ENCODE measurements at regions not wholly inside any gene's neighbourhood (a gene's known extent, or its start where the extent isn't known, plus 50 kb on each side); places are given as distances from the start of the nearest gene placed in this dataset.

- DNase-seq (ENCODE audit: low spot score in 2 of 2) = peak in 1 of 2 experiments; percentile 65
- Histone ChIP-seq H3K27me3 (ENCODE audit: low read depth) (peaks cover 9% of the 10 kb centered on the region; the same call in 1 of the 2 replicates), H3K9me3 (0 out of 2 replicates have a peak, but pooled peaks cover 2% of the 10 kb centered on the region), H3K4me1 (0 out of 2 replicates have a peak, but pooled peaks cover 3% of the 10 kb centered on the region), H3K4me3 (no peak overlapping the region), H3K36me3 (replicated peaks) (no peaks in the 10 kb centered on the region)
- in situ Hi-C loops (cut with MboI; ENCODE audit: low sequenced_read_pairs) = no loop called here
Observed at GRCh38 chr4:186946682-186947294, 223.1 kb upstream of the FAT1 start.

GRCh38 chr4:186948361-186949242 lies 224.9 kb upstream of the FAT1 start:
- in situ Hi-C loops (cut with MboI; ENCODE audit: low sequenced_read_pairs) = no loop called here
- peak in 1 of 2 experiments; percentile 64 for DNase-seq (ENCODE audit: low spot score in 2 of 2)

GRCh38 chr4:186949847-186950246 lies 226.2 kb upstream of the FAT1 start:
- Histone ChIP-seq H3K9me3 (0 out of 2 replicates have a peak, but pooled peaks cover 2% of the 10 kb centered on the region), H3K4me3 (no peak overlapping the region), H3K36me3 (replicated peaks) (no peaks in the 10 kb centered on the region), H3K4me1 (0 out of 2 replicates have a peak, but pooled peaks cover 3% of the 10 kb centered on the region), H3K27me3 (ENCODE audit: low read depth) (peaks cover 4% of the 10 kb centered on the region)
- DNase-seq (ENCODE audit: low spot score in 2 of 2) = no peak
- in situ Hi-C loops (cut with MboI; ENCODE audit: low sequenced_read_pairs) = no loop called here

More at GRCh38 chr4:186948361-186949242, 224.9 kb upstream of the FAT1 start:
- Histone ChIP-seq H3K36me3 (replicated peaks) (no peaks in the 10 kb centered on the region), H3K9me3 (0 out of 2 replicates have a peak, but pooled peaks cover 2% of the 10 kb centered on the region), H3K27me3 (ENCODE audit: low read depth) (peaks cover 4% of the 10 kb centered on the region; the same call in 1 of the 2 replicates), H3K4me1 (0 out of 2 replicates have a peak, but pooled peaks cover 3% of the 10 kb centered on the region), H3K4me3 (no peak overlapping the region)

GRCh38 chr4:186952709-186953108 lies 229.1 kb upstream of the FAT1 start:
- Histone ChIP-seq H3K4me3 (no peak overlapping the region), H3K27me3 (ENCODE audit: low read depth) (peaks cover 4% of the 10 kb centered on the region), H3K9me3 (0 out of 2 replicates have a peak, but pooled peaks cover 2% of the 10 kb centered on the region), H3K4me1 (0 out of 2 replicates have a peak, but pooled peaks cover 3% of the 10 kb centered on the region), H3K36me3 (replicated peaks) (no peaks in the 10 kb centered on the region)
- no peak for DNase-seq (ENCODE audit: low spot score in 2 of 2)
- in situ Hi-C loops (cut with MboI; ENCODE audit: low sequenced_read_pairs) = no loop called here

GRCh38 chr4:186953599-186954260 lies 230.1 kb upstream of the FAT1 start:
- in situ Hi-C loops (cut with MboI; ENCODE audit: low sequenced_read_pairs) = no loop called here
- Histone ChIP-seq H3K4me1 (no peaks in the 10 kb centered on the region), H3K27me3 (ENCODE audit: low read depth) (peaks cover 4% of the 10 kb centered on the region), H3K36me3 (replicated peaks) (no peaks in the 10 kb centered on the region), H3K4me3 (no peak overlapping the region), H3K9me3 (0 out of 2 replicates have a peak, but pooled peaks cover 2% of the 10 kb centered on the region)
- no peak for DNase-seq (ENCODE audit: low spot score in 2 of 2)

- in situ Hi-C loops (cut with MboI; ENCODE audit: low sequenced_read_pairs) = no loop called here
- H3K4me1 ChIP-seq = no peaks in the 10 kb centered on the region
- peaks cover 4% of the 10 kb centered on the region for H3K27me3 ChIP-seq (ENCODE audit: low read depth)
- no peak overlapping the region for H3K4me3 ChIP-seq
- H3K36me3 ChIP-seq (replicated peaks) = no peaks in the 10 kb centered on the region
- H3K9me3 ChIP-seq = 0 out of 2 replicates have a peak, but pooled peaks cover 2% of the 10 kb centered on the region
- no peak for DNase-seq (ENCODE audit: low spot score in 2 of 2)
Observed at GRCh38 chr4:186954509-186954908, 230.9 kb upstream of the FAT1 start.

GRCh38 chr4:186954956-186955355 lies 231.3 kb upstream of the FAT1 start:
- peaks cover 4% of the 10 kb centered on the region for H3K27me3 ChIP-seq (ENCODE audit: low read depth)
- H3K36me3 ChIP-seq (replicated peaks) = no peaks in the 10 kb centered on the region
- no peak for DNase-seq (ENCODE audit: low spot score in 2 of 2)
- H3K9me3 ChIP-seq = 0 out of 2 replicates have a peak, but pooled peaks cover 2% of the 10 kb centered on the region
- no peaks in the 10 kb centered on the region for H3K4me1 ChIP-seq
- in situ Hi-C loops (cut with MboI; ENCODE audit: low sequenced_read_pairs) = no loop called here
- no peak overlapping the region for H3K4me3 ChIP-seq

- Histone ChIP-seq H3K4me3 (no peak overlapping the region), H3K9me3 (no peaks in the 10 kb centered on the region), H3K36me3 (replicated peaks) (no peaks in the 10 kb centered on the region), H3K27me3 (ENCODE audit: low read depth) (peaks cover 2% of the 10 kb centered on the region; the same call in 1 of the 2 replicates), H3K4me1 (no peaks in the 10 kb centered on the region)
- in situ Hi-C loops (cut with MboI; ENCODE audit: low sequenced_read_pairs) = no loop called here
- DNase-seq (ENCODE audit: low spot score in 2 of 2) = no peak
Observed at GRCh38 chr4:186957952-186958555, 234.4 kb upstream of the FAT1 start.

- in situ Hi-C loops (cut with MboI; ENCODE audit: low sequenced_read_pairs) = no loop called here
- peaks cover 2% of the 10 kb centered on the region; the same call in 1 of the 2 replicates for H3K27me3 ChIP-seq (ENCODE audit: low read depth)
- no peaks in the 10 kb centered on the region for H3K9me3 ChIP-seq
- no peaks in the 10 kb centered on the region for H3K36me3 ChIP-seq (replicated peaks)
- H3K4me1 ChIP-seq = no peaks in the 10 kb centered on the region
- no peak for DNase-seq (ENCODE audit: low spot score in 2 of 2)
- no peak overlapping the region for H3K4me3 ChIP-seq
Observed at GRCh38 chr4:186958726-186959350, 235.2 kb upstream of the FAT1 start.

GRCh38 chr4:186979961-186980745 lies 256.5 kb upstream of the FAT1 start:
- no peak for DNase-seq (ENCODE audit: low spot score in 2 of 2)
- no peak overlapping the region for H3K4me3 ChIP-seq
- in situ Hi-C loops (cut with MboI; ENCODE audit: low sequenced_read_pairs) = no loop called here

GRCh38 chr4:186981161-186981560 lies 257.5 kb upstream of the FAT1 start:
- no peaks in the 10 kb centered on the region; the same call in 1 of the 2 replicates for H3K27me3 ChIP-seq (ENCODE audit: low read depth)
- no peak overlapping the region for H3K4me3 ChIP-seq
- no peaks in the 10 kb centered on the region for H3K36me3 ChIP-seq (replicated peaks)
- H3K4me1 ChIP-seq = no peaks in the 10 kb centered on the region; the same call in 1 of the 2 replicates
- in situ Hi-C loops (cut with MboI; ENCODE audit: low sequenced_read_pairs) = no loop called here
- DNase-seq (ENCODE audit: low spot score in 2 of 2) = no peak
- H3K9me3 ChIP-seq = no peaks in the 10 kb centered on the region

More at GRCh38 chr4:186979961-186980745, 256.5 kb upstream of the FAT1 start:
- H3K27me3 ChIP-seq (ENCODE audit: low read depth) = no peaks in the 10 kb centered on the region; the same call in 1 of the 2 replicates
- H3K4me1 ChIP-seq = no peaks in the 10 kb centered on the region; the same call in 1 of the 2 replicates
- no peaks in the 10 kb centered on the region for H3K36me3 ChIP-seq (replicated peaks)
- no peaks in the 10 kb centered on the region for H3K9me3 ChIP-seq

GRCh38 chr4:186982160-186982559 lies 258.5 kb upstream of the FAT1 start:
- H3K27me3 ChIP-seq (ENCODE audit: low read depth) = no peaks in the 10 kb centered on the region; the same call in 1 of the 2 replicates
- no peaks in the 10 kb centered on the region for H3K36me3 ChIP-seq (replicated peaks)
- no peak for DNase-seq (ENCODE audit: low spot score in 2 of 2)
- H3K4me1 ChIP-seq = no peaks in the 10 kb centered on the region; the same call in 1 of the 2 replicates
- H3K9me3 ChIP-seq = no peaks in the 10 kb centered on the region
- no peak overlapping the region for H3K4me3 ChIP-seq
- in situ Hi-C loops (cut with MboI; ENCODE audit: low sequenced_read_pairs) = no loop called here
